ENCODE measurements at regions not wholly inside any gene's neighbourhood (a gene's known extent, or its start where the extent isn't known, plus 50 kb on each side); places are given as distances from the start of the nearest gene placed in this dataset.

DNA sequence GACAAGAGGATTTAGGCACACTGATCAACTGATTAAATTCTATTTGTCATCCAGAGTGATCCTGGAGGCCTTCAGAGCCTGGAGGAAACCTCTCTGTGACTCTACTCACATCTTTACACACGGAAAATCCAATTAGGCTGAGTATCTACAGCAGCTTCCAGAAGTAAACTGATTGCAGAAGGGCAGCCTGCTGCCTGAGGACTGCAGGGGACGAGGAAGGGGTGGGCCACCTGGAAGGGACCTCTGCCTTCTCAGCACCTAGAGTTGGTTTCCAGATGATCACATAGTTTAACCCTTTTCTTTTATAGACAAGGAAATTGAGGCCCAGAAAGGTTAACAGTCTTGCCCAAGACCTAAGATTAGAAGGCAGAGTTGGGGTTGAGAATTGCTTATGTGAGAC lies 206.1 kb downstream of the DAD1 start:
- Histone ChIP-seq H3F3A (ENCODE audit: low read depth) (peaks cover 13% of the 10 kb centered on the region), H3K4me3 (ENCODE audit: low read length, poor library complexity, severe bottlenecking) (peak overlapping the region; percentile 49), H3K4me2 (ENCODE audit: low read depth, low read length, poor library complexity, severe bottlenecking) (peak overlapping the region; percentile 77)

DNA sequence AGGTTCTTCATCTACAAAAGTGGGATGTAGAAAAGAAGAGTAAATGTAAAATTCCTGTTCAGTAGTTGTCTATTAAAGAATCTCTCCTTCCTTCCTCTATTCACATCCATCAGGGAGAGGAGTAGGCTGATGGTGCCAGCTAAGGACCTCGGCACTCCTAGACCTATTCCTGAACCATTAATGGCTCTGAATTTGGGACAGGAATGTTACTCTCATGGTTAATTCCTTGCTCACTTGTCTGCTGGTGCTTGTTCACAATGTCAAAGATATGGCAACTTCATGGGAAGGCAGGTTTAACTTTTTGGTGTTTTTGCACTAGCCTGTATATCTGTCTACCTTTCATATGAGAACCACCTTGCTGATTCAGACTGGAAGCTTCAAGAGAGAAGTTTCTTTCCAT lies 206.6 kb downstream of the DAD1 start:
- H3K9me3 ChIP-seq (ENCODE audit: insufficient read depth, low read depth, low read length), result no peaks in the 10 kb centered on the region
- H3K4me1 ChIP-seq (ENCODE audit: insufficient read depth, low read length, poor library complexity, severe bottlenecking), result peaks cover 75% of the 10 kb centered on the region
- no peaks in the 10 kb centered on the region for H4K20me1 ChIP-seq (ENCODE audit: insufficient read depth, low read length, poor library complexity, severe bottlenecking)
- TF ChIP-seq, protein P1, sequence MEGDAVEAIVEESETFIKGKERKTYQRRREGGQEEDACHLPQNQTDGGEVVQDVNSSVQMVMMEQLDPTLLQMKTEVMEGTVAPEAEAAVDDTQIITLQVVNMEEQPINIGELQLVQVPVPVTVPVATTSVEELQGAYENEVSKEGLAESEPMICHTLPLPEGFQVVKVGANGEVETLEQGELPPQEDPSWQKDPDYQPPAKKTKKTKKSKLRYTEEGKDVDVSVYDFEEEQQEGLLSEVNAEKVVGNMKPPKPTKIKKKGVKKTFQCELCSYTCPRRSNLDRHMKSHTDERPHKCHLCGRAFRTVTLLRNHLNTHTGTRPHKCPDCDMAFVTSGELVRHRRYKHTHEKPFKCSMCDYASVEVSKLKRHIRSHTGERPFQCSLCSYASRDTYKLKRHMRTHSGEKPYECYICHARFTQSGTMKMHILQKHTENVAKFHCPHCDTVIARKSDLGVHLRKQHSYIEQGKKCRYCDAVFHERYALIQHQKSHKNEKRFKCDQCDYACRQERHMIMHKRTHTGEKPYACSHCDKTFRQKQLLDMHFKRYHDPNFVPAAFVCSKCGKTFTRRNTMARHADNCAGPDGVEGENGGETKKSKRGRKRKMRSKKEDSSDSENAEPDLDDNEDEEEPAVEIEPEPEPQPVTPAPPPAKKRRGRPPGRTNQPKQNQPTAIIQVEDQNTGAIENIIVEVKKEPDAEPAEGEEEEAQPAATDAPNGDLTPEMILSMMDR (conservative IDR thresholded peaks at IDR 0.05; ENCODE audit: low read length), result no peak
- TF ChIP-seq EZH2phosphoT487 (IDR thresholded peaks at IDR 0.05; ENCODE audit: borderline replicate concordance), result no peak
- peaks cover 13% of the 10 kb centered on the region for H3F3A ChIP-seq (ENCODE audit: low read depth)
- H3K36me3 ChIP-seq (ENCODE audit: insufficient read depth, low read length), result no peaks in the 10 kb centered on the region
- peak overlapping the region; percentile 77 for H3K4me2 ChIP-seq (ENCODE audit: low read depth, low read length, poor library complexity, severe bottlenecking)
- H3K9ac ChIP-seq (ENCODE audit: low read depth, low read length, poor library complexity, severe bottlenecking), result peak overlapping the region; percentile 76
- no peak overlapping the region for H2AFZ ChIP-seq (ENCODE audit: low read length)
- H3K79me2 ChIP-seq (ENCODE audit: insufficient read depth, low read length), result peaks cover 45% of the 10 kb centered on the region; the same call in 1 of the 2 replicates
- H3K27me3 ChIP-seq (ENCODE audit: insufficient read depth, low read length, poor library complexity, severe bottlenecking), result no peaks in the 10 kb centered on the region
- H3K4me3 ChIP-seq (ENCODE audit: low read length, poor library complexity, severe bottlenecking), result peak overlapping the region; percentile 49
- no peaks in the 10 kb centered on the region for H3K9me2 ChIP-seq (replicated peaks; ENCODE audit: low read depth, low read length)

More for the DNA sequence above, 206.1 kb downstream of the DAD1 start:
- TF ChIP-seq, protein P1 (conservative IDR thresholded peaks at IDR 0.05; ENCODE audit: low read length), result no peak
- no peak for TF ChIP-seq EZH2phosphoT487 (IDR thresholded peaks at IDR 0.05; ENCODE audit: borderline replicate concordance)
- H2AFZ ChIP-seq (ENCODE audit: low read length), result no peak overlapping the region
- no peaks in the 10 kb centered on the region for H3K9me2 ChIP-seq (replicated peaks; ENCODE audit: low read depth, low read length)
- H3K9me3 ChIP-seq (ENCODE audit: insufficient read depth, low read depth, low read length), result no peaks in the 10 kb centered on the region
- H3K79me2 ChIP-seq (ENCODE audit: insufficient read depth, low read length), result peaks cover 50% of the 10 kb centered on the region
- peaks cover 80% of the 10 kb centered on the region for H3K4me1 ChIP-seq (ENCODE audit: insufficient read depth, low read length, poor library complexity, severe bottlenecking)
- no peaks in the 10 kb centered on the region for H3K36me3 ChIP-seq (ENCODE audit: insufficient read depth, low read length)
- no peaks in the 10 kb centered on the region for H3K27me3 ChIP-seq (ENCODE audit: insufficient read depth, low read length, poor library complexity, severe bottlenecking)
- H3K9ac ChIP-seq (ENCODE audit: low read depth, low read length, poor library complexity, severe bottlenecking), result peak overlapping the region; percentile 76
- H4K20me1 ChIP-seq (ENCODE audit: insufficient read depth, low read length, poor library complexity, severe bottlenecking), result no peaks in the 10 kb centered on the region

DNA sequence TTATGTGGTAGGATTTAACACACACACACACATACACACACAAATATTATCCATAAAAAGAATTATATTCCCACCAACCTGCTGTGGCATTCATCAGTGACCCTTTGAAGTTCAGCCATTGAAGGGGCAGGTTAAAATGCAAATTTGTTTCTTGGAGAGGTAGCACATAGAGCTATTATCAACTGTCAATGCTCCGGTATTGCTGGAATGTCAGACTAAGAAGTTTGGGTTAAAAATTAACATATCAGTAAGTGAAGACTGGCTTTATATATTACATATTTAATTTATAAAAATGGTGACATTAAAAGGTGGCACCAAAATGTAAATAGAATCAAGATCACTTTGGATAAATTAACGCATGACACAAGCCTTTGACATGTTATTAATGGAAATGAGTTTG lies 207.3 kb downstream of the DAD1 start:
- TF ChIP-seq EZH2phosphoT487 (IDR thresholded peaks at IDR 0.05; ENCODE audit: borderline replicate concordance), result no peak
- TF ChIP-seq, protein P1 (conservative IDR thresholded peaks at IDR 0.05; ENCODE audit: low read length), result no peak
- peak overlapping the region; percentile 49 for H3K4me3 ChIP-seq (ENCODE audit: low read length, poor library complexity, severe bottlenecking)
- H3K9me3 ChIP-seq (ENCODE audit: insufficient read depth, low read depth, low read length), result no peaks in the 10 kb centered on the region
- H3K9ac ChIP-seq (ENCODE audit: low read depth, low read length, poor library complexity, severe bottlenecking), result peak overlapping the region; percentile 76
- H3K79me2 ChIP-seq (ENCODE audit: insufficient read depth, low read length), result peaks cover 40% of the 10 kb centered on the region; the same call in 1 of the 2 replicates
- H3K36me3 ChIP-seq (ENCODE audit: insufficient read depth, low read length), result no peaks in the 10 kb centered on the region
- H3K9me2 ChIP-seq (replicated peaks; ENCODE audit: low read depth, low read length), result no peaks in the 10 kb centered on the region
- H4K20me1 ChIP-seq (ENCODE audit: insufficient read depth, low read length, poor library complexity, severe bottlenecking), result no peaks in the 10 kb centered on the region
- H3K4me1 ChIP-seq (ENCODE audit: insufficient read depth, low read length, poor library complexity, severe bottlenecking), result peaks cover 70% of the 10 kb centered on the region
- 0 out of 2 replicates have a peak overlapping the region, but pooled peaks have one; percentile 18 for H2AFZ ChIP-seq (ENCODE audit: low read length)
- no peaks in the 10 kb centered on the region for H3K27me3 ChIP-seq (ENCODE audit: insufficient read depth, low read length, poor library complexity, severe bottlenecking)
- H3F3A ChIP-seq (ENCODE audit: low read depth), result peaks cover 13% of the 10 kb centered on the region
- peak overlapping the region; percentile 77 for H3K4me2 ChIP-seq (ENCODE audit: low read depth, low read length, poor library complexity, severe bottlenecking)

All from Loucy (cell line).